Upper lobe of left lung (tissue), 4 donors: ENCODE measurements at regions not wholly inside any gene's neighbourhood (a gene's known extent, or its start where the extent isn't known, plus 50 kb on each side); places are given as distances from the start of the nearest gene placed in this dataset.

ENCODE experiments used
- EP300 ChIP-seq, 4 donors: sonication (generic); formaldehyde crosslinking; IDR thresholded peaks; one replicate each; pipeline ENCODE4 v1.5.1; 2017; ENCODE audit warnings: antibody characterized with exemption in 4 of 4, control low read depth in 2 of 4
- TF ChIP-seq, protein P1 (sequence below), 6 experiments: fragments of 450-650 bp in 4 of 6; fragments of 200-600 bp in 2 of 6; sonication (generic) in 2 of 6; IDR thresholded peaks; one replicate each; pipeline ENCODE4 v1.5.1; 2016 to 2019; ENCODE audit warnings: antibody characterized with exemption in 6 of 6

DNA sequence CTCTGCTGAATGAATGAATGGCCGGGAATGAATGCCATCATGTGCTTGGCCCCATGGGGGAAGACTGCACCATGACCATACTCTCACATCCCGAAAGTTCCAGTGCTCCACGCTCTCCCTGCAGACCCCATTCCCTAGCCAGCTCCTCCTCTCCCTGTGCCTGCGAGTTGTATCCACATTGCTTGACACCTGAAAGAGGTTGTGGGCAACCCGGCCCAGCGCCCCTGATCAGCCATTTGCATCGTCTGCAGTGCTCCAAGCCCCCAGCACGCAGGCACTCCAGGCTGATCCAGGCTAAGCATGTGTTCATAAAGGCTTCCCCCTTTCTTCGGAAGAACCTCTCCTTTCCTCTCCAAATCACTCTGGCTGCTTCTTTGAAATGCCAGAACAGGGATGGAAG, 354.4 kb upstream of the MKI67 start:
- no peak for TF ChIP-seq EP300 (IDR thresholded peaks at IDR 0.05)
- TF ChIP-seq, protein P1, sequence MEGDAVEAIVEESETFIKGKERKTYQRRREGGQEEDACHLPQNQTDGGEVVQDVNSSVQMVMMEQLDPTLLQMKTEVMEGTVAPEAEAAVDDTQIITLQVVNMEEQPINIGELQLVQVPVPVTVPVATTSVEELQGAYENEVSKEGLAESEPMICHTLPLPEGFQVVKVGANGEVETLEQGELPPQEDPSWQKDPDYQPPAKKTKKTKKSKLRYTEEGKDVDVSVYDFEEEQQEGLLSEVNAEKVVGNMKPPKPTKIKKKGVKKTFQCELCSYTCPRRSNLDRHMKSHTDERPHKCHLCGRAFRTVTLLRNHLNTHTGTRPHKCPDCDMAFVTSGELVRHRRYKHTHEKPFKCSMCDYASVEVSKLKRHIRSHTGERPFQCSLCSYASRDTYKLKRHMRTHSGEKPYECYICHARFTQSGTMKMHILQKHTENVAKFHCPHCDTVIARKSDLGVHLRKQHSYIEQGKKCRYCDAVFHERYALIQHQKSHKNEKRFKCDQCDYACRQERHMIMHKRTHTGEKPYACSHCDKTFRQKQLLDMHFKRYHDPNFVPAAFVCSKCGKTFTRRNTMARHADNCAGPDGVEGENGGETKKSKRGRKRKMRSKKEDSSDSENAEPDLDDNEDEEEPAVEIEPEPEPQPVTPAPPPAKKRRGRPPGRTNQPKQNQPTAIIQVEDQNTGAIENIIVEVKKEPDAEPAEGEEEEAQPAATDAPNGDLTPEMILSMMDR (IDR thresholded peaks at IDR 0.05): no peak
